GM10266 (cell line): ENCODE measurements at regions not wholly inside any gene's neighbourhood (a gene's known extent, or its start where the extent isn't known, plus 50 kb on each side); places are given as distances from the start of the nearest gene placed in this dataset.

Source experiments
- DNase-seq: peaks from one replicate; pipeline ENCODE4 v3.0.0; 2012; ENCODE audit errors: extremely low spot score
- CTCF ChIP-seq: IDR thresholded peaks from 2 replicates; pipeline ENCODE4 v1.5.1; 2012; ENCODE audit warnings: mild to moderate bottlenecking, low read depth; ENCODE audit not compliant: control insufficient read depth, insufficient read depth; ENCODE audit errors: missing control alignments

GRCh38 chr13:90746230-90746629 lies 601.3 kb upstream of the MIR17HG start:
- TF ChIP-seq CTCF = no peak
- DNase-seq = no peak

GRCh38 chr13:90750021-90750420 lies 597.5 kb upstream of the MIR17HG start:
- no peak for DNase-seq
- no peak for TF ChIP-seq CTCF

GRCh38 chr13:90751026-90751425 lies 596.5 kb upstream of the MIR17HG start:
- no peak for TF ChIP-seq CTCF
- DNase-seq = no peak

GRCh38 chr13:90752070-90752469 lies 595.4 kb upstream of the MIR17HG start:
- no peak for DNase-seq
- TF ChIP-seq CTCF = no peak

- no peak for DNase-seq
- no peak for TF ChIP-seq CTCF
Measured at GRCh38 chr13:90757127-90757680, 590.3 kb upstream of the MIR17HG start.

- DNase-seq = no peak
- TF ChIP-seq CTCF = no peak
Measured at GRCh38 chr13:90760639-90761038, 586.8 kb upstream of the MIR17HG start.

GRCh38 chr13:90763476-90764150 lies 583.9 kb upstream of the MIR17HG start:
- no peak for TF ChIP-seq CTCF
- DNase-seq = no peak
